A673 (cell line): ENCODE measurements at regions not wholly inside any gene's neighbourhood (a gene's known extent, or its start where the extent isn't known, plus 50 kb on each side); places are given as distances from the start of the nearest gene placed in this dataset.

Experiments
- BruUV-seq: library from RNA; stranded (reverse); fragments of 400-500 nt; replicated peaks from 2 replicates; lab custom pipeline; 2021; lab: Mats Ljungman, UMichigan
- CTCF ChIA-PET: fragments of 300-600 bp; sonication (Branson Sonifier 250); formaldehyde crosslinking; loops from one replicate; lab custom pipeline; 2022; ENCODE audit warnings: antibody characterized with exemption; lab: Charles Lee
- POLR2A ChIA-PET: fragments of 300-600 bp; sonication (Branson Sonifier 250); formaldehyde crosslinking; loops from one replicate; lab custom pipeline; 2022; ENCODE audit warnings: antibody characterized with exemption; ENCODE audit not compliant: low non-redundant PET; lab: Charles Lee
- DNase-seq: peaks from one replicate; pipeline ENCODE4 v3.0.0-alpha.2; 2015; ENCODE audit warnings: low spot score
- H3K27ac ChIP-seq: fragments of 200-600 bp; sonication (generic); 2 replicates; pipeline ENCODE4 v1.5.1; 2016; ENCODE audit warnings: mixed run types, low read depth, mild to moderate bottlenecking, mixed read lengths, antibody characterized with exemption, low read length; ENCODE audit not compliant: poor library complexity, severe bottlenecking
- H3K27me3 ChIP-seq: fragments of 200-600 bp; sonication (generic); replicated peaks from 2 replicates; pipeline ENCODE4 v1.6.1; 2017; ENCODE audit warnings: mixed run types, low read depth, mild to moderate bottlenecking, mixed read lengths, antibody characterized with exemption, low read length; ENCODE audit not compliant: insufficient read depth, poor library complexity
- H3K36me3 ChIP-seq: fragments of 200-600 bp; sonication (generic); 2 replicates; pipeline ENCODE4 v1.6.1; 2016; ENCODE audit warnings: mixed run types, mild to moderate bottlenecking, mixed read lengths, antibody characterized with exemption, low read length; ENCODE audit not compliant: insufficient read depth, poor library complexity, severe bottlenecking
- H3K4me1 ChIP-seq: fragments of 200-600 bp; sonication (generic); 2 replicates; pipeline ENCODE4 v1.6.1; 2017; ENCODE audit warnings: mixed run types, mild to moderate bottlenecking, mixed read lengths, antibody characterized with exemption, low read length; ENCODE audit not compliant: insufficient read depth, poor library complexity, severe bottlenecking
- H3K4me3 ChIP-seq: fragments of 200-600 bp; sonication (generic); 2 replicates; pipeline ENCODE4 v1.5.1; 2016; ENCODE audit warnings: low read depth, mixed run types, mild to moderate bottlenecking, mixed read lengths, low read length; ENCODE audit not compliant: poor library complexity, severe bottlenecking
- H3K9me3 ChIP-seq: fragments of 200-600 bp; sonication (generic); 2 replicates; pipeline ENCODE4 v1.6.1; 2016; ENCODE audit warnings: mixed run types, low read depth, mild to moderate bottlenecking, mixed read lengths, antibody characterized with exemption, low read length; ENCODE audit not compliant: poor library complexity, severe bottlenecking
- EZH2 ChIP-seq: fragments of 200-600 bp; sonication (generic); IDR thresholded peaks from 2 replicates; pipeline ENCODE4 v1.6.1; 2017; ENCODE audit warnings: borderline replicate concordance, low read depth, mild to moderate bottlenecking, mixed read lengths, antibody characterized with exemption, low read length; ENCODE audit not compliant: poor library complexity, severe bottlenecking
- intact Hi-C: fragments of 100-400 bp; cut with micrococcal nuclease; formaldehyde crosslinking; loops from one replicate; pipeline ENCODE4 v1.10.0; 2022; ENCODE audit not compliant: unreplicated experiment
- TF ChIP-seq, protein P1 (sequence below): fragments of 300-800, 200-600 bp; sonication (generic); conservative IDR thresholded peaks from 2 replicates; pipeline ENCODE4 v1.5.1; 2017; ENCODE audit warnings: low read depth, mild to moderate bottlenecking, antibody characterized with exemption, low read length, moderate library complexity, mixed read lengths

DNA sequence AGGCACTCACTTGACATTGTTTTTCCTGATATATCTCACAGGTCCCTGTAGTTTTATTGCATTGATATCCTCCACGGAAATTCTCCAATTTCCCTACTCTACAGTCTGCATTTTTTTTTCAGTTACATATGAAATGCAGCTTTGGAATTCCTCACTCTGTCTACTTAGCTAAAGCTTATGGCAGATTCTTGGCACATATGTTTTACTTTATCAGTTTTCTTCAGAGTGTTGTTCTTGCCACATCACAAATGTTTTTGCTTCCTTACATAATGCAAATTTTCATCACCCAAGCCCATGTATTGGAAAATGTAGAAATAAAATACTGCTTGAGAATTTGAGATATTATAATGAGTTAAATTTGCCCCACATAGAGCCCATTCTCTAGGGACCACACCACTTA is 1895.1 kb downstream of the MRPL39 start:
- CTCF ChIA-PET, result no interaction called here
- DNase-seq, result no peak
- Histone ChIP-seq H3K27ac (no peak overlapping the region), H3K36me3 (no peaks in the 10 kb centered on the region), H3K4me1 (no peaks in the 10 kb centered on the region), H3K4me3 (no peak overlapping the region), H3K27me3 (no peaks in the 10 kb centered on the region), H3K9me3 (peaks cover 13% of the 10 kb centered on the region)
- no peak for TF ChIP-seq EZH2
- TF ChIP-seq, protein P1, sequence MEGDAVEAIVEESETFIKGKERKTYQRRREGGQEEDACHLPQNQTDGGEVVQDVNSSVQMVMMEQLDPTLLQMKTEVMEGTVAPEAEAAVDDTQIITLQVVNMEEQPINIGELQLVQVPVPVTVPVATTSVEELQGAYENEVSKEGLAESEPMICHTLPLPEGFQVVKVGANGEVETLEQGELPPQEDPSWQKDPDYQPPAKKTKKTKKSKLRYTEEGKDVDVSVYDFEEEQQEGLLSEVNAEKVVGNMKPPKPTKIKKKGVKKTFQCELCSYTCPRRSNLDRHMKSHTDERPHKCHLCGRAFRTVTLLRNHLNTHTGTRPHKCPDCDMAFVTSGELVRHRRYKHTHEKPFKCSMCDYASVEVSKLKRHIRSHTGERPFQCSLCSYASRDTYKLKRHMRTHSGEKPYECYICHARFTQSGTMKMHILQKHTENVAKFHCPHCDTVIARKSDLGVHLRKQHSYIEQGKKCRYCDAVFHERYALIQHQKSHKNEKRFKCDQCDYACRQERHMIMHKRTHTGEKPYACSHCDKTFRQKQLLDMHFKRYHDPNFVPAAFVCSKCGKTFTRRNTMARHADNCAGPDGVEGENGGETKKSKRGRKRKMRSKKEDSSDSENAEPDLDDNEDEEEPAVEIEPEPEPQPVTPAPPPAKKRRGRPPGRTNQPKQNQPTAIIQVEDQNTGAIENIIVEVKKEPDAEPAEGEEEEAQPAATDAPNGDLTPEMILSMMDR, result no peak
- intact Hi-C loops, result no loop called here
- BruUV-seq, result no TSS peak
- POLR2A ChIA-PET, result no interaction called here

DNA sequence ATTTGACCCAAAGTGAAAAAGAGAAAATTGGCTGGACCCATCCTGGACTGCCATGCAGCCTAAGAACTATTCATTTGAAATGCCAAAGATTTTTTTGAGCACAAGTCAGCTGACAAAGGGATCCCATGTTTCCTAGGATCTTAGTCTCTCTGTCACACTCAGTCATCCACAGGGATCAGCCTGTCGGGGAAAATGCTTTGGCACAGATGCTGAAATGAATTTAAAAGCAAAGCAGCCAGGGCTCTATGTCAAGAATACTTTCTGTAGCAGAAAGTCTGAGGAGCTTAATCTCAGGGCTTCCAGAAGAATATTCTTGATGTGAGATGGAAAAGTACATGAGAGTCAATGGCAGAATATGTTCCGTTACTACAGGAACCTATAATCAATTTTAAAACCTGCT is 1900.8 kb downstream of the MRPL39 start:
- DNase-seq, result no peak
- POLR2A ChIA-PET, result no interaction called here
- Histone ChIP-seq H3K4me3 (no peak overlapping the region), H3K36me3 (no peaks in the 10 kb centered on the region), H3K27me3 (no peaks in the 10 kb centered on the region), H3K9me3 (peaks cover 5% of the 10 kb centered on the region), H3K4me1 (no peaks in the 10 kb centered on the region), H3K27ac (no peak overlapping the region)
- CTCF ChIA-PET, result no interaction called here
- intact Hi-C loops, result no loop called here
- BruUV-seq, result no TSS peak
- TF ChIP-seq, protein P1, result no peak
- TF ChIP-seq EZH2, result no peak

DNA sequence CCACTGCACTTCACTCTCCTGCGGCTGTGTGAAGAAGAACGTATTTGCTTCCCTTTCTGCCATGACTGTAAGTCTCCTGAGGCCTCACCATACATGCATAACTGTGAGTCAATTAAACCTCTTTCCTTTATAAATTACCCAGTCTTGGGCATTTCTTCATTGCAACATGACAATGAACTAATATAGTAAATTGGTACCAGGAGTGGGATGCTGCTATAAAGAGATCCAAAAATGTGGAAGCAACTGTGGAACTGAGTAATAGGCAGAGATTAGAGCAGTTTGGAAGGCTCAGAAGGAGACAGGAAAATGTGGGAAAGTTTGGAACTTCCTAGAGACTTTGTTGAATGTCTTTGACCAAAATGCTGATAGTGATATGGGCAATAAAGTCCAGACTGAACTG is 1907.9 kb downstream of the MRPL39 start:
- no TSS peak for BruUV-seq
- Histone ChIP-seq H3K4me1 (peaks cover 10% of the 10 kb centered on the region), H3K27me3 (no peaks in the 10 kb centered on the region), H3K9me3 (peaks cover 20% of the 10 kb centered on the region), H3K27ac (no peak overlapping the region), H3K36me3 (no peaks in the 10 kb centered on the region), H3K4me3 (no peak overlapping the region)
- intact Hi-C loops, result no loop called here
- no peak for DNase-seq
- ChIA-PET POLR2A (no interaction called here), CTCF (no interaction called here)
- TF ChIP-seq EZH2, result no peak
- TF ChIP-seq, protein P1, result no peak
